Heart right ventricle (tissue), 16 donors: ENCODE measurements at regions not wholly inside any gene's neighbourhood (a gene's known extent, or its start where the extent isn't known, plus 50 kb on each side); places are given as distances from the start of the nearest gene placed in this dataset.

Experiments used
- ATAC-seq, 8 donors: fragments of 200-7000 bp; cut with Tn5 transposase; one replicate each; pipeline ENCODE4 v1.9.1; 2020; ENCODE audit warnings: mild to moderate bottlenecking in 8 of 8, moderate library complexity in 8 of 8, moderate number of reproducible peaks in 1 of 8
- DNase-seq, 2 donors: peaks; one replicate each; pipeline ENCODE4 v3.0.0-alpha.2; 2020
- H3K27ac ChIP-seq, 10 donors: fragments of 200-600 bp; sonication (generic) in 2 of 10; one replicate each; pipeline versions ENCODE4 v1.5.0 to v1.8.0; 2020 to 2022; ENCODE audit warnings: mild to moderate bottlenecking in 3 of 10
- H3K27me3 ChIP-seq, 7 donors: fragments of 200-600 bp; one replicate each; pipeline ENCODE4 v1.8.0; 2021 to 2022; ENCODE audit warnings: mild to moderate bottlenecking in 2 of 7
- H3K36me3 ChIP-seq, 9 donors: fragments of 200-600 bp; sonication (generic) in 1 of 9; one replicate each; pipeline versions ENCODE4 v1.5.0 to v1.8.0; 2020 to 2022; ENCODE audit warnings: mild to moderate bottlenecking in 2 of 9
- H3K4me1 ChIP-seq, 9 donors: fragments of 200-600 bp; sonication (generic) in 1 of 9; one replicate each; pipeline versions ENCODE4 v1.5.0 to v1.8.0; 2020 to 2022; ENCODE audit warnings: mild to moderate bottlenecking in 4 of 9
- H3K4me3 ChIP-seq, 10 donors: fragments of 200-600 bp; sonication (generic) in 2 of 10; one replicate each; pipeline versions ENCODE4 v1.5.0 to v1.8.0; 2020 to 2022; ENCODE audit warnings: mild to moderate bottlenecking in 7 of 10, moderate library complexity in 2 of 10
- H3K9me3 ChIP-seq, 11 donors: fragments of 200-600 bp in 10 of 11; sonication (generic) in 2 of 11; one replicate each; pipeline versions ENCODE4 v1.5.0 to v1.8.0; 2013 to 2022; ENCODE audit warnings: mild to moderate bottlenecking in 2 of 11, control low read depth in 1 of 11, moderate library complexity in 1 of 11
- WGBS, 2 donors: extraction: QIAGEN DNeasy Blood & Tissue Kit; methylation state at CpG; one replicate each; pipeline ENCODE4 v1.1.7; 2013; ENCODE audit warnings: inconsistent platforms in 1 of 2; 5-methylcytosine and 5-hydroxymethylcytosine counted together
- intact Hi-C, 10 donors: fragments of 100-400 bp; cut with DNase I; formaldehyde crosslinking; loops; one replicate each; pipeline versions ENCODE4 v1.11.1 to v1.14.2; 2022
- TF ChIP-seq, protein P1 (sequence below), 9 donors: fragments of 200-600 bp; sonication (generic) in 2 of 9; IDR thresholded peaks; one replicate each; pipeline versions ENCODE4 v1.5.0 to v1.8.0; 2021 to 2022; ENCODE audit warnings: antibody characterized with exemption in 9 of 9, mild to moderate bottlenecking in 5 of 9, moderate library complexity in 1 of 9
- donor health status: Arrhythmogenic right ventricular cardiomyopathy.
- donor health status: ischemic (EF 13 %, LVEDD 7.1; RV severe dilation, severe dysfunction).
- donor health status: healthy with polysubstance abuse.
- donor health status: DM: no; HTN: yes; CAD: no.
- donor health status: DM: no; HTN: no; CAD: no.
- donor health status: ischemic (EF 25% LVEDD 6.9; RV normal size, moderate dysfunction).
- donor health status: ischemic (EF 25% LVEDD 5.7; RV mildly dilated, moderate dysfunction).
- donor health status: healthy.
- donor health status: DM: yes; HTN: yes; CAD: no.
- donor health status: Ischemic cardiomyopathy.
- donor health status: ischemic (EF 35%, LVEDD 5.7; RV mildly dilated, moderate dysfunction).
- donor health status: nonischemic (EF 11% LVEDD 7.7; RV severe dilation, severe dysfunction).
- donor health status: DM: yes; HTN: yes; CAD: no.
- donor health status: PGD.
- donor health status: ischemic (EF 29% LVEDD 5.4; RV normal size, mild dysfunction).
- donor health status: nonischemic (EF 23%, LVEDD 6.1; RV moderate dilation, normal function).

DNA sequence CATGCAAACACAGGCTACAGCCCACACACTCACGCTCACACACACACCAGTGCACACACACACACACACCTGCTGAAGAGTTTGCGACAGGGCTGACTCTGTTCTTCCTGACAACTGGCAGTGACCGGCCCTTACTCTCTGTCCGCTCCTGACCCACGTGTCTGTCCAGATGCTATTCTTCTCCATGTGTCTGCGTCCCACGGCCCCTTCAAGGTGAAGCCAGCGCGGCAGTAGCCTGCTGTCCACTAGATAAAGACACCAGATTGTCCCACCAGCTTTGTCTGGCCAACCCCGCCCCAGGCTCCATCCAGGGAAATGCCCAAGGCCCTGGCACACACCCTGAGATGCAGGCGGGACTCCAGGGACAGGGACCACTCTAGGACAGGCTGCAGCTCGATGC is 713.9 kb downstream of the BRD1 start:
- TF ChIP-seq, protein P1, sequence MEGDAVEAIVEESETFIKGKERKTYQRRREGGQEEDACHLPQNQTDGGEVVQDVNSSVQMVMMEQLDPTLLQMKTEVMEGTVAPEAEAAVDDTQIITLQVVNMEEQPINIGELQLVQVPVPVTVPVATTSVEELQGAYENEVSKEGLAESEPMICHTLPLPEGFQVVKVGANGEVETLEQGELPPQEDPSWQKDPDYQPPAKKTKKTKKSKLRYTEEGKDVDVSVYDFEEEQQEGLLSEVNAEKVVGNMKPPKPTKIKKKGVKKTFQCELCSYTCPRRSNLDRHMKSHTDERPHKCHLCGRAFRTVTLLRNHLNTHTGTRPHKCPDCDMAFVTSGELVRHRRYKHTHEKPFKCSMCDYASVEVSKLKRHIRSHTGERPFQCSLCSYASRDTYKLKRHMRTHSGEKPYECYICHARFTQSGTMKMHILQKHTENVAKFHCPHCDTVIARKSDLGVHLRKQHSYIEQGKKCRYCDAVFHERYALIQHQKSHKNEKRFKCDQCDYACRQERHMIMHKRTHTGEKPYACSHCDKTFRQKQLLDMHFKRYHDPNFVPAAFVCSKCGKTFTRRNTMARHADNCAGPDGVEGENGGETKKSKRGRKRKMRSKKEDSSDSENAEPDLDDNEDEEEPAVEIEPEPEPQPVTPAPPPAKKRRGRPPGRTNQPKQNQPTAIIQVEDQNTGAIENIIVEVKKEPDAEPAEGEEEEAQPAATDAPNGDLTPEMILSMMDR (IDR thresholded peaks at IDR 0.05): no peak
- Histone ChIP-seq H3K36me3 (no peaks in the 10 kb centered on the region), H3K9me3 (peaks cover 0 to 4% (median 0%) of the 10 kb centered on the region in 11 donors), H3K4me3 (no peak overlapping the region), H3K27me3 (peaks cover 0 to 34% (median 9%) of the 10 kb centered on the region in 7 donors), H3K4me1 (no peaks in the 10 kb centered on the region), H3K27ac (no peak overlapping the region)
- WGBS, 2 donors: 81 to 83% methylated on average over 12 of the region's 12 CpGs
- ATAC-seq (peak in 1 of 8 donors; percentile 17), DNase-seq (no peak)
- intact Hi-C loops: no loop called here

DNA sequence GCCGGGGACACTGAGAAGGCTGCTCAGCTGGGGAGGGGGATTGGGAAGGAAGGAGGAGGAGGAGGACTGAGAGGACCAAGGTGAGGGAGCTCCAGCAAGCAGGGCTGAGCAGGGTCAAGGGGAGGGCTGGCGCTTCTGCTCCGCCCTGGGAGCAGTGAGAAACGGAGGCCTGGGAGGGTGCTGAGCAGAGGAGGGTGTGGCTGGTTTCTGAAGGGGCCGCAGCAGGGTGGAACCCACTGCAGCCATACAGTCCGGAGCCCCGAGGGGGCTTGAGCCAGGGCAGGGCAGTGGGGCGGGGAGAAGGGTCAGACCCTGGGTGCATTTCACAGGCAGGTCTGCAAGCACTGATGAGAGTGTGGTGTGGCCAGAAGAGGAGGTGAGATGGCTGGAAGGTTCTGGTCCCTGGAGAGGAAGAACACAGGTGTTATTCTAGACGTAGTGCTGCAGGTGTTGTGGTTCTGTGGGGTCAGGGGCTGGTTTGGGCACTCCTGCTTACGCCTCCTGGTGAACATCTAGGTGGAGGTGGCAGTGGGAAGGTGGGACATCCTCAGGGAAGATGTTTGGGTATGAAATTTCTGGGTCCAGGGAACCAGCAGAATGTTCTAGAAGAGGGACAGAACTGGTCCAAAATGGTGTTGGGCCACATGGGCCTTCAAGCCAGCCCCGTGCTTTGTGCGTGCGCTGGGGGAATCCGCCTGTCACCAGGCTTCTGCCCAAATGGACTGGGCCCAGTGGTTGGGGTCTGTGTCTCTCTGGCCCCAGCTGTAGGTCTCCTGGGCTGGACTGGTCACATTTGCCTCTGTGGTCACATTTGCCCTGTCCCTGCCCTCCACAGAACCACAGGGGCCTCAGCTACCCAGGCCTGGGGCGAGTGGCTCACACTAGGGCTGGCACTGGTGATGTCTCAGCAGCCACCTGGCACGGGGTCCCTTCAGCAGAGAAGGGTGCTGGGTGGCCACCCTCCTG is 714.7 kb downstream of the BRD1 start:
- peak in 1 of 8 donors; percentile 26 for ATAC-seq
- TF ChIP-seq, protein P1 (IDR thresholded peaks at IDR 0.05): no peak
- H3K36me3 ChIP-seq: no peaks in the 10 kb centered on the region
- peaks cover 0 to 4% (median 0%) of the 10 kb centered on the region in 11 donors for H3K9me3 ChIP-seq
- H3K4me3 ChIP-seq: no peak overlapping the region
- no peak for DNase-seq
- 75 to 76% methylated on average over 16 of the region's 16 CpGs for WGBS, 2 donors
- no peak overlapping the region for H3K27ac ChIP-seq
- H3K27me3 ChIP-seq: peaks cover 0 to 42% (median 17%) of the 10 kb centered on the region in 7 donors
- no peaks in the 10 kb centered on the region for H3K4me1 ChIP-seq
- intact Hi-C loops: no loop called here

GRCh38 chr22:49112176-49112575 is 715.5 kb downstream of the BRD1 start:
- WGBS, 2 donors: 87 to 88% methylated on average over 15 of the region's 15 CpGs
- intact Hi-C loops: no loop called here
- ATAC-seq: no peak

DNA sequence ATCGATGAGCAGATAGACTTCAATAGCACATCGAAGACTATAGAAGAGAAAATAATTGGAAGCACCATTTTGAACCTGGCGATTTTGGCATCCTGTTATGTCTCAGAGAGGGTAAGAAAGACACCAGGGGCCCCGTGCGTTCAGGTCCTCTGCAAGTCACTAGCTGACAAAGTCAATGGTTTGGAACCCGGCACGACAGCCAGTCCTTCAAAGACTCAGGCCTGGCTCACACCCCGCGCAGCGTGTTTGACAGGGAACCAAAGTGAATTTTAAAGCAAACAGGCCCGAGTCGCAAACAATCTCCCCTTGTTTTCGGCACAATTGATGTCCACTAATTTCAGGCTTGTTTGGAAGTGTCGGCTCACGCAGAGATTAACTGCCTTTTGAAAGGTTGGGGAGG is 716.6 kb downstream of the BRD1 start:
- ATAC-seq (no peak), DNase-seq (no peak)
- Histone ChIP-seq H3K9me3 (peaks cover 0 to 4% (median 0%) of the 10 kb centered on the region in 11 donors), H3K27me3 (peaks cover 0 to 46% (median 25%) of the 10 kb centered on the region in 7 donors), H3K4me1 (no peaks in the 10 kb centered on the region), H3K27ac (no peak overlapping the region), H3K4me3 (no peak overlapping the region), H3K36me3 (no peaks in the 10 kb centered on the region)
- TF ChIP-seq, protein P1 (IDR thresholded peaks at IDR 0.05): no peak
- intact Hi-C loops: no loop called here
- WGBS, 2 donors: 78 to 85% methylated on average over 15 of the region's 15 CpGs

More at GRCh38 chr22:49112176-49112575, 715.5 kb downstream of the BRD1 start:
- TF ChIP-seq, protein P1 (IDR thresholded peaks at IDR 0.05): no peak
- peaks cover 0 to 44% (median 19%) of the 10 kb centered on the region in 7 donors for H3K27me3 ChIP-seq
- H3K9me3 ChIP-seq: peaks cover 0 to 4% (median 0%) of the 10 kb centered on the region in 11 donors
- no peaks in the 10 kb centered on the region for H3K4me1 ChIP-seq
- no peak for DNase-seq
- no peak overlapping the region for H3K27ac ChIP-seq
- H3K36me3 ChIP-seq: no peaks in the 10 kb centered on the region
- no peak overlapping the region for H3K4me3 ChIP-seq
